GM10248 (cell line): ENCODE measurements at regions not wholly inside any gene's neighbourhood (a gene's known extent, or its start where the extent isn't known, plus 50 kb on each side); places are given as distances from the start of the nearest gene placed in this dataset.

Experiments
- CTCF ChIA-PET: fragments of 300-600 bp; sonication (Branson Sonifier 250); formaldehyde crosslinking; extraction: SDS; loops from one replicate; lab custom pipeline; 2021; ENCODE audit warnings: antibody characterized with exemption; lab: Yijun Ruan, JAX
- POLR2A ChIA-PET: fragments of 350-650 bp; sonication (Branson Sonifier 250); formaldehyde crosslinking; extraction: SDS; loops from one replicate; lab custom pipeline; 2020; ENCODE audit warnings: antibody characterized with exemption; lab: Yijun Ruan, JAX
- DNase-seq: peaks from one replicate; pipeline ENCODE4 v3.0.0; 2012; ENCODE audit errors: extremely low spot score
- TF ChIP-seq, protein P1 (sequence below): IDR thresholded peaks from 2 replicates; pipeline ENCODE4 v1.5.1; 2012; ENCODE audit warnings: mild to moderate bottlenecking, low read depth; ENCODE audit errors: extremely low read depth, missing control alignments, control extremely low read depth

DNA sequence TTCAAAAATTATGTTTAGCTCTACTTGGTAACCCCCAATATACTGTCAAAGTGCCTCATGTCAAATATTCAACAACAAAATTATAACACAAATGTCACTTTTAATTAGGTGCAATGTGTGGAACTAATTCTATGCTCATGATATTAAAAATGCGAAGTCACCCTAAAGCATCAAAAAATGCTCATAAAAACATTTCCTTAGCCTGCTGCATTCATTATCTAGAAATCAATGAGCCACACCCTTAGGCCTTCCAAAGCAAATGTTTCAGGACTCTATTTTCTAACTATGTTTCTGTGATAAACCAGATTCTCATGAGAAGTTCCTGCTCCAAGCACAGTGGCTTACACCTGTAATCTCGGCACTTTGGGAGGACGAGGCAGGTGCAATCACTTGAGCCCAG is 75.0 kb upstream of the ANK3 start:
- POLR2A ChIA-PET: no interaction called here
- CTCF ChIA-PET: no interaction called here

DNA sequence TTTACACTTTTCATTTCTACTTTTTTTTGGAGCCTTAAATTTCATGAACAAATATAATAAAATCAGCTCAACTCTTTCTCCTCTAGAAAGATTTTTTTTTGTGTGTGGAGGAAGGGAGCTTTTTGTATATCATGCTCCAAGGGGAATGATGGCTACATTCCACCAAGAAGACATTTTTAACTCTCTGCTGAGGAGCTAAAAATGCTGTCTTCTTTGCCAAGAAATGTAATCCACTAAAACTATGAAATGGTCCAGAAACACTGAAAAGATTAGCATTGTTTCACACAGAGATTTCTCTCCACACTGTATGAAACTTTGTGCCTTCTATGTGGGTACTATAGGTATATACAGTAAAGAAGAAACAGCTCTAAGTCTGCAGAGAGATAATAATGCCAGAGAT is 74.1 kb upstream of the ANK3 start:
- POLR2A ChIA-PET: no interaction called here
- DNase-seq: no peak
- TF ChIP-seq, protein P1, sequence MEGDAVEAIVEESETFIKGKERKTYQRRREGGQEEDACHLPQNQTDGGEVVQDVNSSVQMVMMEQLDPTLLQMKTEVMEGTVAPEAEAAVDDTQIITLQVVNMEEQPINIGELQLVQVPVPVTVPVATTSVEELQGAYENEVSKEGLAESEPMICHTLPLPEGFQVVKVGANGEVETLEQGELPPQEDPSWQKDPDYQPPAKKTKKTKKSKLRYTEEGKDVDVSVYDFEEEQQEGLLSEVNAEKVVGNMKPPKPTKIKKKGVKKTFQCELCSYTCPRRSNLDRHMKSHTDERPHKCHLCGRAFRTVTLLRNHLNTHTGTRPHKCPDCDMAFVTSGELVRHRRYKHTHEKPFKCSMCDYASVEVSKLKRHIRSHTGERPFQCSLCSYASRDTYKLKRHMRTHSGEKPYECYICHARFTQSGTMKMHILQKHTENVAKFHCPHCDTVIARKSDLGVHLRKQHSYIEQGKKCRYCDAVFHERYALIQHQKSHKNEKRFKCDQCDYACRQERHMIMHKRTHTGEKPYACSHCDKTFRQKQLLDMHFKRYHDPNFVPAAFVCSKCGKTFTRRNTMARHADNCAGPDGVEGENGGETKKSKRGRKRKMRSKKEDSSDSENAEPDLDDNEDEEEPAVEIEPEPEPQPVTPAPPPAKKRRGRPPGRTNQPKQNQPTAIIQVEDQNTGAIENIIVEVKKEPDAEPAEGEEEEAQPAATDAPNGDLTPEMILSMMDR: no peak
- CTCF ChIA-PET: interaction anchor here (2.3 kb wide), 1 partner anchor 20 kb away, joined by 5 read pairs; no protein-coding TSS in a partner anchor

More for the DNA sequence above, 75.0 kb upstream of the ANK3 start:
- TF ChIP-seq, protein P1: no peak
- no peak for DNase-seq

DNA sequence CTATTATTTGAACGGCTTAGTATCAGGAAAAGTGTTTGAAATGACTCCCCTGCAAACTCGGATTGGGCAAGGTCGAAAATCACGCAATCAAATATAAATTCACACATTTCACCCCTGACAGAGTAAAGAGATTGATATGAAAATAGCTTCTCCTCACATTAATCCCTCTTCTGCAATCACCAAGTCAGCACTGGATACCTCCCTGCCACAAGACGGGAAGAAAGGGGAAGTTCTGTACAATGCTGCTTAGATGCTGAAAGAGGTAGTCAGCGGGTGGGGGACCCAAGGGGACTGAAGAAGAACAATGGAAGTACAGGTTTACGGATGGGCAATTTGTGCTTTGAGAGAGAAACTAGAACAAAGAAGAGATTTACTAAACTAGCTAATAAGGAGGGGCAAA is 72.0 kb upstream of the ANK3 start:
- CTCF ChIA-PET: no interaction called here

GRCh38 chr10:60459701-60460457 is 70.2 kb upstream of the ANK3 start:
- ChIA-PET CTCF (interaction anchor here (1.3 kb wide), 1 partner anchor 19 kb away, joined by 3 read pairs; no protein-coding TSS in a partner anchor), POLR2A (no interaction called here)
- no peak for DNase-seq
- TF ChIP-seq, protein P1: no peak

More for the DNA sequence above, 72.0 kb upstream of the ANK3 start:
- TF ChIP-seq, protein P1: no peak
- DNase-seq: no peak
- POLR2A ChIA-PET: no interaction called here

DNA sequence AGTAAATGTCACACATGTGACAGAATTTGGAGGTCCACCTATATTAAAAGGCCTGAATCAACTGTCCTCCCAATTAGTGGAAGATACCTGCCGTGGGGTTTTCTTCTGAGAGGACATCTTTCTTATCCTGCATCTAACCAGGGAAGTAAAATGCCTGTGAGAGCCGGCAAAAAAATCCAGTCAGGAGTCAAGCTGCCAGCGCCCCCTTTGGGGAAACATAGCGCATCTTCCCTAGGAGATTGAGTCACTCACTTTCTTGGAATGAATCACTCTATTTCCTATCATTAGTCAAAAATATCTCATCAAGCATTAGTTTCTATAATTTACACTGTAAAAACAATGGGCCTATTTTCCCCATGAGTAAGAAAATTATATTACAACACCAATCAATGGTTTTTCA is 66.4 kb upstream of the ANK3 start:
- no peak for DNase-seq
- TF ChIP-seq, protein P1: no peak
- ChIA-PET CTCF (no interaction called here), POLR2A (no interaction called here)

GRCh38 chr10:60454336-60454735 is 64.7 kb upstream of the ANK3 start:
- ChIA-PET CTCF (no interaction called here), POLR2A (no interaction called here)
- TF ChIP-seq, protein P1: no peak
- DNase-seq: no peak
